ENCODE measurements at regions not wholly inside any gene's neighbourhood (a gene's known extent, or its start where the extent isn't known, plus 50 kb on each side); places are given as distances from the start of the nearest gene placed in this dataset.

DNA sequence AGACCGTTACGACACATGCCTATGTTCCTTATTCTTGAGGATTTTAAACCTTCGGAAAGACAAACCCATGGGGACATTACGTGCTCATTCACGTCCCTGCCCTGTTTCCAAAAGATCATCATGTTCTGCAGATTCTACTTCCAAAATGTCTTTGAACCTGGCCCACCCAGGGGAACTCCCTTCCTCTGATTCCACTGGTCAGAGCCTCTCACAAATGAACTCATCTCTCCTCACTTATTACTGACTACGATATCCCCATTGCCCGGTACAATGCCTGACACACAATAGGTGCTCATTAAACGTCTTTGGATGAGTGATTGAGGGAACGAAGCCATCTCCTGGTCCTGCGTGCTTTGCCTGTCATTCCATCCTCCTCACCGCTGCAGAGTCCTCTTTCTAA is 168.3 kb upstream of the RNF32 start:
- DNase-seq (ENCODE audit: low read depth, low spot score) = no peak
- in situ Hi-C loops (cut with HindIII; ENCODE audit: low pct_unique_long_range_greater_than_20kb, low sequenced_read_pairs) = no loop called here

DNA sequence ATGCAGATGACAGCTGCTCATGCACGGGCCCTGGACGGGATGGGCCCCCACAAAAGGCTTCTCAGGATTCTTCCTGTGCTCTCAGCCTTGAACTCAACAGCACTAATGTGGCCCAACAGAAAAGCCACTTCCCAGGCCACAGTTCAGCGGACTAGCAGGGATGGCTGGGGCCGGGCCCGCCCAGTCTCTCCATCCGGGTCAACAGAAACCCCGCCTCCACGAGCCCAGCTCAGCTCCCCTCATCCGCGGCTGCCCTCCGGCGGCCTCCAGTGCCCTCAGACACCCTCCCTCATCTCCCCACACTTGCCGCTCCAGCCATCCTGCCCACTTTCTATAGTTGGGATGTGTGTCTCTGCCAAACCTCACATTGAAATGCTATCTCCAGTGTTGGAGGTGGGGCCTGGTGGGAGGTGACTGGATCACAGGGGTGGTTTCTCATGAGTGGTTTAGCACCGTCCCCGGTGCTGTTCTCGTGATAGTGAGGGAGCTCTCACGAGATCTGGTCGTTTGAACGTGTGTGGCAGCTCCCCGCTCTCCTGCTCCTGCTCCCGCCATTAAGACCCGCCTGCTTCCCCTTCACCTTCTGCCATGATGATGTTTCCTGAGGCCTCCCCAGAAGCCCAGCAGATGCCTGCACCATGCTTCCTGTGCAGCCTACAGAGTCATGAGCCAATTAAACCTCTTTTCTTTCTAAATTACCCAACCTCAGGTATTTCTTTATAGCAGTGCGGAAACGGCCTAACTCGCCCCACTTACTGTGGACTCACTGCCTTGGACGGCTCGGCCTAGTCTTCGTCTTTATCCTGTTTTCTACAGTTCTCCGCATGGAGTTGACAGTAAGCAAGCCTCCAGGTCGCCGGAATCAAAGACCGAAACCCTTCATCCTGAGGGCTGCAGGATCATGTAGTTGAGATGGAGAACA is 169.9 kb upstream of the RNF32 start:
- in situ Hi-C loops (cut with HindIII; ENCODE audit: low pct_unique_long_range_greater_than_20kb, low sequenced_read_pairs) = no loop called here
- no peak for DNase-seq (ENCODE audit: low read depth, low spot score)

DNA sequence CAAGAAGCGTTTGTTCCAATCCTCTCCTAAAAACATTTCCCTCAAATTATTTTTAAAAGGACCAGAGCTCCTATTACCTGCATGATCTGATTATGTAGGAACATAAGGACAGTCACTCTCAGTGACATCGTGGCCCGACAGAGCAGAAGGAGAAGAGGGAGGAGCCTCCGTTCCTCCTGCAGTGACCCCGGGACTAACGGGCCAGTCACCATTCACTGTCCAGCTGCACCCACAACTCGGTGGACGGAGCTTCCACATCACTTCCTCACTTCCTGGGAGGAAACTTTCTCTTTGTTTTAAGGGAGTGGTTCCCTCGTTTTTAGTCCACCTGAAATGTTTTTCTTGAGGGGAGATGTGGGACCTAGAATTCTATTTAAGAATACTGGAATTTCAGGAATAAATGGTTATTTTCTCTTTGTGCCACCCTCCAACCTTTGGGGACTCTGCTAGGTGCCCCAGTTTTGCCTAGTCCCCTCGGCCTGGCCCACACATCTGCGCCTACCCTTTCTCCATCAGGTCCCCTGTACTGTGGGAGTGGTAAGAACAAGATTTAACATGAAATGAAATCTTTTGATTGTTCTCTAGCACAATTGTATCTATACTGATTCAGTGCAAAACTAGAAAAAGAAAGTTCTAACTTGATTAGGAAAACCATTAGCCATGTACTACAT is 173.5 kb upstream of the RNF32 start:
- in situ Hi-C loops (cut with HindIII; ENCODE audit: low pct_unique_long_range_greater_than_20kb, low sequenced_read_pairs) = no loop called here
- DNase-seq (ENCODE audit: low read depth, low spot score) = no peak

DNA sequence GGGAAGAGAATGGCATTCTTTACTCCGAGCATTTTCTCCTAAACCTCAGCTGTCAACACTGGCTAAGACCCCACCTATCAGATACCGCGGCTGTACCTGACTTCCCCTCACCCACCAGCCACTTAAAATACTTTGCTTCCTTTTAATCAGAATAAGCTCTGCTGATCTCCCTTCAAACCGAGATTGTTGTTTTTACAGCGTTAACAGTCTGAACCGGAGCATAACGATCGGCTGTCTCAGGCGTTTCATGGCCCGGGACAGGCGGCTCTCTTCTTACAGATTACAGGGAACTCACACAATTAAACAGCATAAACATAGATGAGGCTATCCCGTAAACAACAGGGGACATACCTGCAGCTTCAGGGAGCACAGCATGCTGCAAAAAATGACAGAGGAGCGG is 174.3 kb upstream of the RNF32 start:
- no peak for DNase-seq (ENCODE audit: low read depth, low spot score)
- in situ Hi-C loops (cut with HindIII; ENCODE audit: low pct_unique_long_range_greater_than_20kb, low sequenced_read_pairs) = no loop called here

DNA sequence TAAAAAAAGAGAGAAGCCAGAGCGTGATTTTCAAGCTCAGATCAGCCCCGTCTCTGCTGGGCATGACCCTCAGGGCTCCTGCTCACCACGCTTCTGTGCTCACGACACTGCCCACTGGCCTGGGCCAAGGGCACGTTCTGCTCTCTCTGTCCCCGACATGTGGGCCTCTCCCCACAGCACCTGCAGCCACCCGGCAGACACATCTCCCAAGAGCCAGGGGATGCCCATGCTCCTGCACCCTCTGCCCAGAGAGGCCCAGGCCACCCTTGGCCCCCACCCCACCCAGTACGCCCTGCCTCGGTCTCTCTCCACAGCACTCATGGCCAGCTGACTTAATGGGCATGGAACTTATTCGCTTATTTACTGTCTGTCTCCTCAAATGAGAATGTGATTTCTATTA is 175.4 kb upstream of the RNF32 start:
- in situ Hi-C loops (cut with HindIII; ENCODE audit: low pct_unique_long_range_greater_than_20kb, low sequenced_read_pairs) = no loop called here

DNA sequence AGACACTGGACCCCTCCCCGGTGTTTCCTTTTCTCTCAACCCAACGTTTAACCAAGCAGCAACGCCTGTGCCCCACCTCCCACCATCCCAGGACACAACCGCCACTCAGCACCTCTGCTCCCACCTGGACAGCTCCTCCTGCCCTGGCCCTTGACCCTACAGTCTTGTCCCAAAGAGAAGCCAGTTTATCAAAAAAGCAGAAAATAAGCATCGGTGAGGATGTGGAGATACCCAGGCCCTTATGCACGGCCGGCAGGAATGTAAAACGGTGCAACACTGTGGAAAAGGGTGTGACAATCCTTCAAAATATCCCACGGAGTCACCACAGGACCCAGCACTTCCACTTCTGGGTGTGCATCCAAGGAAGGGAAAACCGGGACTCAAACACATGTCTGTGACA is 176.2 kb upstream of the RNF32 start:
- in situ Hi-C loops (cut with HindIII; ENCODE audit: low pct_unique_long_range_greater_than_20kb, low sequenced_read_pairs) = no loop called here
- no peak for DNase-seq (ENCODE audit: low read depth, low spot score)

More for the DNA sequence above, 175.4 kb upstream of the RNF32 start:
- no peak for DNase-seq (ENCODE audit: low read depth, low spot score)

DNA sequence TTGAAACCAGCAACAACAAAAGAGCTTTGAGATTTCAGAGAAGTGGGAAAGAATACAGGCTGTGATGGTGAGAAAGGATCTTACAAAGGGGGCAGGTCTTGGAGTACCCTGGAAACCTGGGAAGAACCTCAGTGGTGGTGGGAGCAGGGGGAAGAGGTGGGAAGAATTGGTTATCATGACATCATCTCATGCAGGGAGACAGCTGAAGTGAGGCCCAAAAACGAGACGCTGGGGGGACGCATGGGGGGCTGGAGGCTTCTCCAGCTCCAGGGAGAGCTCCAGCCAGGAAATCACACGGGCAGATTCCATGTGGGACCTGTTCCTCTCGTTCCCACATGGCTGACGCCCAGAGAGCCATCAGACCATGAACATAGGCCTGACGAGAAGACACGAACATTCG is 177.3 kb upstream of the RNF32 start:
- DNase-seq (ENCODE audit: low read depth, low spot score) = no peak
- in situ Hi-C loops (cut with HindIII; ENCODE audit: low pct_unique_long_range_greater_than_20kb, low sequenced_read_pairs) = no loop called here

DNA sequence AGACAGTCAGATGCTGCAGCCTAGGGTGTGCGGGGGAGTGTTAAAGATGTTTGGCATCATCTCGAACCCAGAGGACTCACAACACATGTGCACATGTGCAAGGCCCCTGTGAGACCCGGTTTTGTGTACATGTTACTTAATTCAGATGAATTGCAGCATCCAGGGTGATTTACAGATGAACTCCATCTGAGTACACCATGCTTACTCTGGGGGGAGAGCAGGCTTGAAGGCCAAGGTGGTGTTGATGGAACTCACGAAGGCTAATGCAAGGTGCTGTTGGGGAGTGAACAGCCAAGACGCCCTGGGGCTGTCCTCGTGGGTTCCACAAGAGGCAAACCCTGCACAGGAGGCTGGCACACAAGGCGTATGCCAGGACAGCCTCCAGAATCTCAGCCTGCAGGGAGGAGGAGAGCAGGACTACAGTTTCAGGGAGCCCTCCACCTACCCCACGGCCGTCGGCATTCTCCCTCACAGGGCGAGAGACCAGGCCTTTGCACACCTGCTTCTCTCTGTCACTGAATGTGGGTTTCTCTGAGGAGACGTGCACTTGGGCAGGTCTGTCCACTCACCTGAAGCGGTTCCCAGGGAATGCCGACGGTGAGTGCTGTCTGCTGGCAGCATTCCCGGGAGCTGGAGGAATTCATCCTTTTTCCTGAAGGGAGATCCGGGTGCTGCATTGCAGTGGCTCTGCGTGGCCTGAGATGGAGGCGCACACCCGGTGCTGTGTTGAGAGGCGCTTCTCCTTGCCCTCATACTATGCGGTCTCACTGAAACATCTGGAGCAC is 178.5 kb upstream of the RNF32 start:
- no peak for DNase-seq (ENCODE audit: low read depth, low spot score)
- in situ Hi-C loops (cut with HindIII; ENCODE audit: low pct_unique_long_range_greater_than_20kb, low sequenced_read_pairs) = no loop called here

DNA sequence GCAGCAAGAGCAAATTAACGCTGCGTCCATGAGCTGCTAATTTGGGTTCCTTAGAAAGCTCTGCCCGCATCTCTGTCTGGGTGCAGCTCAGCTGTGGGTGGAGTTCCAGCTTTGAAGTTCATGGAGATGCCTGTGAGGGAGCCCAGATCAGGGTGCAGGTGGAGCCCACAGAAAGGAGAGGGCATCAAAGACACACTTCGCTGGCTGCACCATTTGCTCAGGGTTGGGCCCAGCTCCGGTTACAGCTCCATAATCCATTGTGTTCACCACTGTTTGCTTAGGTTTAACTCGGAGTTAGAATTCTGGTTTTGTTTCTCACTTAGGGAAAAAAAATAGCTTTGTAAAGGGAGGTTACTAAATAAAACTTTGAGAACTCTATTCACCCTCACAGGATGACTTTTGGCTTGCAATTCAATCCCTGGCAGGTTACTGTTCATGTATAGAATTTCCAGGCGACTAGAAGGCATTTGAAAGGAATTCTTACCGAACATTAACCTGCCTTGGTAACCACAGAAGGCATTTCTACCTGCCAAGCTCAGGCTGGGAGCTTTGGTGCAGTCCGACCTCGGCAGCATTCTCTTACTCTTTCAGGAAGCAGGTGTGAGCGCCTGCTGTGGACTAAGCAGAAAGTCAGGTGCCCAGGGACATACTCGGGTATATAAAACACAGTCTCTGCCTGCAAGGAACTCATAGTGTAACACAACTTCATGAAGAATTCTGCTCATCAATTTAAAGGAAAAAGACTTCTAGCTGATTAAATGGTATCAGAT is 179.5 kb upstream of the RNF32 start:
- in situ Hi-C loops (cut with HindIII; ENCODE audit: low pct_unique_long_range_greater_than_20kb, low sequenced_read_pairs) = no loop called here
- no peak for DNase-seq (ENCODE audit: low read depth, low spot score)

DNA sequence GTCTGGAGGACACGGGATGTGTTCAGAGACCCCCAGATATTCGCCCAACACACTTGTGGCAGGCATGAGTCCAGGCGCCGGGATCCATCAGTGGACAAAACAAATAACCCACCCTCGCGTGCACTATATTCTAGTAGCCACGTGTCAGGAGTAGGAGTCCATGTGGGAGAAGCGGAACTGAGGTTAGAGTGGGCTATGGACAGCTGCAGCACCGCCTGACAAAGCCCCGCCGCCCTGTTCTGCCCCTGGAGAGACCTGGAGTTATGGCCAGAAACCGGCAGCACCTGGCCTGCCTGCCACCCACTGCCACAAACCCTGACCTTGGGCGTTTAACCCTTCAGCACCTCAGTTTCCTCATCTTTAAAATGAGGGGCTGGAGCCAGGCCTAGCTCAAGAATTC is 181.0 kb upstream of the RNF32 start:
- in situ Hi-C loops (cut with HindIII; ENCODE audit: low pct_unique_long_range_greater_than_20kb, low sequenced_read_pairs) = no loop called here
- DNase-seq (ENCODE audit: low read depth, low spot score) = no peak

DNA sequence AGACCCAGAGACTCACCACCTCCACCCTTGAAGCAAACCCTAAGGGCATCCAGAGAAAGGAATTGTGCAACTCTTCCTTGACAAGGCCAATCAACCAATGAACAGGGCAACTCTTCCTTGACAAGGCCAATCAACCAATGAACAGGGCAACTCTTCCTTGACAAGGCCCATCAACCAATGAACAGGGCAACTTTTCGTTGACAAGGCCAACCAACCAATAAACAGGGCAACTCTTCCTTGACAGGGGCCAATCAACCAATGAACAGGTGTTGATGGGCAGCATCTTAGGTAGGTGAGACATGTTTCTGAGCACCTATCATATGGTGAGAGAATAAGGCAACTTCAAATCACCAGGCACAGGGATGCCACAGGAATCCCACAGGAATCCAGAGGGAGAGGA is 181.5 kb upstream of the RNF32 start:
- in situ Hi-C loops (cut with HindIII; ENCODE audit: low pct_unique_long_range_greater_than_20kb, low sequenced_read_pairs) = no loop called here
- DNase-seq (ENCODE audit: low read depth, low spot score) = no peak

DNA sequence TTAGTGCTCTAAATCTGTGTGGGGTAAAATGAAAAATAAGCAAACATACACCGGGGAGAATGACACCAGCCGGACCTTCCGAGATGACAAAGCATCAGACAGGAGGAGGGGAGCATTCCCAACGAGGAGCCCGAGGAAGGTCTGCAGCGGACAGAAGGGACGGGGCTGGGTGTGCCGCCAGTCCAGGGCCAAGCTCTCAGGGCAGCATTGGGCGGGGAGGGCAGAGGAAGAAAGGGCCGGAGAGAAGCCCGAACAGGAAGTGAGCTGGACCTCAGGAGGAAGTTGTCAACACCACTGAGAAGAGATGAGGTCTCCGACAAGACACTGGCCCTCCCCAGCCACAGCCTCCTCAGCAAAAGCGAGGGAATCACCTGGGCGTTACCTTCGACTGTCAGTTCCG is 182.6 kb upstream of the RNF32 start:
- DNase-seq (ENCODE audit: low read depth, low spot score) = no peak
- in situ Hi-C loops (cut with HindIII; ENCODE audit: low pct_unique_long_range_greater_than_20kb, low sequenced_read_pairs) = no loop called here

DNA sequence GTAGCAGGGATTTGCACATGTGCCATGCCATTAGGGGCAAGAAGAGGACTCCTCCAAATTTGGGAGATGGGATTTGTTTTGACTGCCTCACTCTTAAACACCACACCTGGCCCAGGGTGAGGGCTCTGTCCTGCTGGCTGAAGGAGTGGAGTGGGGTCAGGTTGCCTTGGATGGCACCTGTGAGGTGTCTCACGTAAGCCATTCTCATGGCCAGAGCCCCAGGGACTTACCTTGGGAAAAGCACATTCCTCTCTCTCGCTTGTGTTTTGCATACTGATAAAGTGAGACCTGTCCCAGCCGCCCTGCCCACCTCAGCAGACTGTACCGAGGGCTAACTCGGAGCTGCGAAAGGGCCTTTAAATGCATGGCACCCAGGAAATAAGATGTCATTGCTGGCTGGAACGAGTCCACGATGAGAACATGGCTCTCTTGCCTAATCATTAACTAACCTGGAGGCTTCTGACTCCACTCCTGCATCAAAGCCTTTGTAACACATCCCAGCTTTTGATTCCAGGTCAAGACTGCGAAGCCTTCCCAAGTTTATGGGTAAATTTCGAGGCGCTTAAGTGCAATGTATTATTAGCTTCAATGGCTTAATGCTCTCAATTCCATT is 184.0 kb upstream of the RNF32 start:
- in situ Hi-C loops (cut with HindIII; ENCODE audit: low pct_unique_long_range_greater_than_20kb, low sequenced_read_pairs) = no loop called here
- no peak for DNase-seq (ENCODE audit: low read depth, low spot score)

DNA sequence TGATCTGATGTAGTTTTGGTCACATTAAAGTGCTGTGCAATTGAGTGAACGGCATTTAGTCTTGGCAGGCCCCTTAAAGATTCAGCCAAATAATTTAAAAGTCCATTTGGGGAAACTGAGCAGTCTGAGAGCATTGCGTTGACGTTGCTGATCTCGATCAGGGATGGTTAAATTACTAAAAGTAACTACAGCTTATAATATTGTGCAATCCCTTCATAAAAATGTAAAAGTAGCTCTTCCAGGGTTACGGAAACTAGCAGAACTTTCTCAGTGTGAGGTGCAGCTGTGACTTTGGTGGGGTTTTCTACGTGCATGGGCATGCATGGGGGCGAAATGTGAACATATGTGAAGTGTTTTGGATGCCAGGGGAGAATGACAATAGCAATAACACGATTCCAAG is 184.5 kb upstream of the RNF32 start:
- no peak for DNase-seq (ENCODE audit: low read depth, low spot score)
- in situ Hi-C loops (cut with HindIII; ENCODE audit: low pct_unique_long_range_greater_than_20kb, low sequenced_read_pairs) = no loop called here

DNA sequence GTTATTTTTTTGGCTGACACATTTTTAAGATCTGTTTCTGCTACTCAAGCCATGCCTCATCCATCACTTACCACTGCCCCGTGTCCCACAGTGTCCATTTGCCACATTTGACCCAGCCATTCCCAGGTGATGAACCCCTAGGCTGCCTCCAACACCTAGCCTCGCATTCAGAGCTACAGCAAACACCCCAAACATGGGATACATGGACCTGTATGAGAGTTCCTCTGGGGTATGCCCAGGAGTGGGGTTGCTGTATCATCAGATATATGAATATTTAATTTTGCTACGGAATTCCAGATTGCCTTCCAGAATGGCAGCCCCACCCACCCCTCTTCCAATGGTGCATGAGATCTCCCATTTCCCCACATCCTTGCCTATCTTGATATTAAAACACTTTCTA is 190.1 kb upstream of the RNF32 start:
- in situ Hi-C loops (cut with HindIII; ENCODE audit: low pct_unique_long_range_greater_than_20kb, low sequenced_read_pairs) = no loop called here

DNA sequence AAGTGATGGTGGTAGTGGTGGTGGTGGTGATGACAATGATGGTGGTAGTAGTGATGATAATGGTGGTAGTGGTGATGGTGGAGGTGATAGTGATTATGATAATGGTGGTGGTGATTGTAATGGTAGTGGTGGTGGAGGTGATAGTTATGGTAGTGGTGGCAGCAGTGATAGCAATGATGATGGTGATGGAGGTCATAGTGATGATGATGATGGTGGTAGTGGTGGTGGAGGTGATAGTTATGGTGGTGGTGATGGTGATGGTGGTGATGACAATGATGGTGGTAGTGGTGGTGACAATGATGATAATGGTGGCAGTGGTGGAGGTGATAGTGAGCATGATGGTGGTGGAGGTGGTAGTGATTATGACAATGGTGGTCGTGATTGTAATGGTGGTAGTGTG is 191.7 kb upstream of the RNF32 start:
- DNase-seq (ENCODE audit: low read depth, low spot score) = no peak
- in situ Hi-C loops (cut with HindIII; ENCODE audit: low pct_unique_long_range_greater_than_20kb, low sequenced_read_pairs) = no loop called here

More for the DNA sequence above, 190.1 kb upstream of the RNF32 start:
- no peak for DNase-seq (ENCODE audit: low read depth, low spot score)

DNA sequence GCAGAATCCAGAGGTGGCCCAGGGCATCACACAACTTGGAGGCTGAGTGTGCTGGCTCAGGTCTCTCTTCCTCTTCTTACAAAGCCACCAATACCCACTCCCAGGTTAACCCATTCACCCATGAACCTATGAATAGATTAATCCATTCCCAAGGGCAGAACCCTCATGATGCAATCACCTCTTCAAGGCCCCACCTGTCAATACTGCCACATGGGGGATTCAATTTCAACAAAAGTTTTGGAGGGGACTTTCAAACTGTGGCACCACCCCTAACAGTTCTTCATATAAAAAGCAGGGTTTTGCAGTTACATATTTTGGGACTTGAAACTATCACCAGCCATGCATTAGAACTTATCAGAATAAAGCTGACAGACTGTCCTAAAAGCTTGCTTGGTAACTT is 193.6 kb upstream of the RNF32 start:
- no peak for DNase-seq (ENCODE audit: low read depth, low spot score)
- in situ Hi-C loops (cut with HindIII; ENCODE audit: low pct_unique_long_range_greater_than_20kb, low sequenced_read_pairs) = no loop called here
